Retinal pigment epithelial cell (primary cell): ENCODE measurements at regions not wholly inside any gene's neighbourhood (a gene's known extent, or its start where the extent isn't known, plus 50 kb on each side); places are given as distances from the start of the nearest gene placed in this dataset.

ENCODE experiments used
- DNase-seq: peaks from one replicate; pipeline ENCODE4 v3.0.0-alpha.2; 2010; ENCODE audit warnings: low read depth
- H3K4me3 ChIP-seq: 2 replicates; pipeline ENCODE4 v1.5.1; 2011; ENCODE audit warnings: mild to moderate bottlenecking, low read length, control low read depth, moderate library complexity
- TF ChIP-seq, protein P1 (sequence below): conservative IDR thresholded peaks from 2 replicates; pipeline ENCODE4 v1.5.1; 2011; ENCODE audit warnings: low read depth, low read length, control low read depth, inconsistent platforms

- TF ChIP-seq, protein P1, sequence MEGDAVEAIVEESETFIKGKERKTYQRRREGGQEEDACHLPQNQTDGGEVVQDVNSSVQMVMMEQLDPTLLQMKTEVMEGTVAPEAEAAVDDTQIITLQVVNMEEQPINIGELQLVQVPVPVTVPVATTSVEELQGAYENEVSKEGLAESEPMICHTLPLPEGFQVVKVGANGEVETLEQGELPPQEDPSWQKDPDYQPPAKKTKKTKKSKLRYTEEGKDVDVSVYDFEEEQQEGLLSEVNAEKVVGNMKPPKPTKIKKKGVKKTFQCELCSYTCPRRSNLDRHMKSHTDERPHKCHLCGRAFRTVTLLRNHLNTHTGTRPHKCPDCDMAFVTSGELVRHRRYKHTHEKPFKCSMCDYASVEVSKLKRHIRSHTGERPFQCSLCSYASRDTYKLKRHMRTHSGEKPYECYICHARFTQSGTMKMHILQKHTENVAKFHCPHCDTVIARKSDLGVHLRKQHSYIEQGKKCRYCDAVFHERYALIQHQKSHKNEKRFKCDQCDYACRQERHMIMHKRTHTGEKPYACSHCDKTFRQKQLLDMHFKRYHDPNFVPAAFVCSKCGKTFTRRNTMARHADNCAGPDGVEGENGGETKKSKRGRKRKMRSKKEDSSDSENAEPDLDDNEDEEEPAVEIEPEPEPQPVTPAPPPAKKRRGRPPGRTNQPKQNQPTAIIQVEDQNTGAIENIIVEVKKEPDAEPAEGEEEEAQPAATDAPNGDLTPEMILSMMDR: no peak
- DNase-seq: peak; percentile 11
- no peak overlapping the region for H3K4me3 ChIP-seq
Observed at GRCh38 chr1:88101041-88101440, 583.0 kb upstream of the PKN2 start.

- TF ChIP-seq, protein P1: no peak
- no peak overlapping the region for H3K4me3 ChIP-seq
- DNase-seq: peak; percentile 8
Observed at GRCh38 chr1:88104236-88104635, 579.8 kb upstream of the PKN2 start.

DNA sequence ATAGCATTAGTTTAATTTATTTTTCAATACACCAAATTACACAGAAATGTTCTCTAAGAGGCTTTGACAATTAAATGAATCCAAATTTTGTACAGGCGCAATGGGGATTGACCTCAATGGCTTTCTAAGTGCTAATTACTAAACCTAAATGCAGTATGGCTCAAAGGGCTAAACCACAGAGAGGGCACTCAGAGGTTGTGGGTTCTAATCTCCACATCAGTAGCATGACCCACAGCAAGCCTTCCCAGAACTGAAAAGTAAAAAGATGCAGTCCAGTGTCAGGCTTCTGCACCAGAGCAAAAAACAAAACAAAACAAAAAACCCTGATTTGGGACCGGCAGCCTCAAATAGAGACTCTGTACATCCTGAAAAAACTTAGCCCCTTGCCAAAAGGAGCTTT, 579.2 kb upstream of the PKN2 start:
- TF ChIP-seq, protein P1: no peak

GRCh38 chr1:88111816-88112215, 572.3 kb upstream of the PKN2 start:
- no peak overlapping the region for H3K4me3 ChIP-seq
- TF ChIP-seq, protein P1: no peak
- no peak for DNase-seq

More for the DNA sequence above, 579.2 kb upstream of the PKN2 start:
- no peak overlapping the region for H3K4me3 ChIP-seq
- no peak for DNase-seq

- no peak overlapping the region for H3K4me3 ChIP-seq
- DNase-seq: no peak
- TF ChIP-seq, protein P1: no peak
Observed at GRCh38 chr1:88117597-88117996, 566.5 kb upstream of the PKN2 start.

GRCh38 chr1:88118176-88118845, 565.8 kb upstream of the PKN2 start:
- no peak for DNase-seq
- no peak overlapping the region for H3K4me3 ChIP-seq
- TF ChIP-seq, protein P1: no peak

DNA sequence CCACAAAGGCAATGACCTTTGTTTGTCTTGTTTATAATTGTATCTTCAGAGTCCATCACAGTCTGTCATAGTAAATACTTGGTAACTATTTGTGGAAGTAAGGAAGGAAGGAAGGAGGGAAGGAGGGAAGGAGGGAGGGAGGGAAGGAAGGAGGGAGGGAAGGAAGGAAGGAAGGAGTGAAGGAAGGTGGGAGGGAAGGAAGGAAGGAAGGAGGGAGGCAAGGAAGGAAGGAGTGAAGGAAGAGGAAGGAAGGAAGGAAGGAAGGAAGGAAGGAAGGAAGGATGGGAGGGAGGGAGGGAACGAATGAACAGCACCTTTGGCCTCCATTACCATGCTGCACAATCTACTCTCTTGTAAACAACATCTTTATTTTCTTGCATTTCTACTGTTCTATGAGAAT, 559.5 kb upstream of the PKN2 start:
- TF ChIP-seq, protein P1: no peak
- no peak for DNase-seq
- no peak overlapping the region for H3K4me3 ChIP-seq
